NCI-H82 treated with DMSO at 0.1 percent for 48 hours (cell line): ENCODE measurements at regions not wholly inside any gene's neighbourhood (a gene's known extent, or its start where the extent isn't known, plus 50 kb on each side); places are given as distances from the start of the nearest gene placed in this dataset.
A peak's percentile ranks its signal among the peaks of the same experiment; 100 is the strongest.

Experiments used
- DNase-seq: peaks from one replicate; lab custom pipeline; 2025; ENCODE audit not compliant: unreplicated experiment; lab: John Stamatoyannopoulos, UW

DNA sequence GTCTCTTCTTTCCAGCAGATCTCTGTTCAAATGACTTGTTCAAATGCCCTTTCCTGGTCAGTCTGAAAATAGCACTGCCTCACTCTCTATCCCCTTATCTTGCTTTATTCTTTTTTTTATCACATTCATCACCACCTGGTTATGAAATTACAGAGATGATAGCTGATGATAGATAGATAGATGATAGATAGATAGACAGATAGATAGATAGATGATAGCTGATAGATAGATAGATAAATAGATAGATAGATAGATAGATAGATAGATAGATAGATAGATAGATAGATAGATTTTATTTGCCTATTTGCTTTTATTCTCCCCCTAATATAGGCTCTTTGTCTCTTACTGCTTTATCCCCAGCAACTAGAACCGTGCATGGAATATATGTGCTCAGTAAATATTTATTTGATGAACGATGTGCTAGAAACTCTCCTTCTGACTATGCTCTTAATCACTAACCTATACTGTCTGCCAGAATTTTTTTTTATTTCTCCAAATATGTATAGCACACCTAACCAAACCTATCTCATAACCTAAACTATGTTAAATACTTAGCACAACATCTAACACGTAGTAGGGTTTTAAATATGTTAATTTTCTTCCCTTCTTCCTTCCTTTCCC is 372.8 kb upstream of the DUSP10 start:
- no peak for DNase-seq

DNA sequence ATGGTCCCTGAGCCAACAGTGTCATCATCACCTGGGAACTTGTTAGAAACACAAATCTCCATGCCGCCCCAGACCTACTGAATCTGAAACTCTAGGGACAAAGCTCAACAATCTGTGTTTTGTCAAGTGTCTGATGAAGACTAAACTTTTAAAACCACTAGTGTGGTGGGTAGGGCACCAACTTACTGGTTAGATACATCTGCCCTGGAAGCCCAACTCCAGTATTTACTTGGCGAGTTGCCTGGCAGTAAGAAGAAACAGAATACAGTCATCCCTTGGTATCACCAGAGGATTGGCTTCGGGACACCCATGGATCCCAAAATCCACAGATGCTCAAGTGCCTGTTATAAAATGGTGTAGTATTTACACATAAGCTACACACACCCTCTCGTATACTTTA is 367.9 kb upstream of the DUSP10 start:
- no peak for DNase-seq

DNA sequence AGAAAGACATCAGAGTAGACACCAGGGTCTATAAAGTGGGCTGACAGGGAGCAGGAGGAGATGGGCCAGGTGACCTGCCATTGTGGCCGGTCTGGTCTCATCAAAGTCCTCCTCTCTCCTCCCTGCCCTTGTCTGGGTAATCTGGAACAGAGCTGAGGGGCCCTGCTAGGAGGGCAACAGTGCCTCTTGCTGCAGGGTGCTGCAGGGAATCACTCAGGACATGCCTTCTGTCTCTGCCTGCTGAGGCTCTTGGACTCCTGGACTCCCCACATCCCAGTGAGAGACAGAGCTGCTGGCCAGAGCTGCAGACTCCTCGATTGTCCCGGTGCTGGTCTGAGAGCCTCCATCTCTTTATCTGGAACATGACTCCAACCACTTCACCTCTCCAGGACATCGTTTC is 366.1 kb upstream of the DUSP10 start:
- DNase-seq = no peak

DNA sequence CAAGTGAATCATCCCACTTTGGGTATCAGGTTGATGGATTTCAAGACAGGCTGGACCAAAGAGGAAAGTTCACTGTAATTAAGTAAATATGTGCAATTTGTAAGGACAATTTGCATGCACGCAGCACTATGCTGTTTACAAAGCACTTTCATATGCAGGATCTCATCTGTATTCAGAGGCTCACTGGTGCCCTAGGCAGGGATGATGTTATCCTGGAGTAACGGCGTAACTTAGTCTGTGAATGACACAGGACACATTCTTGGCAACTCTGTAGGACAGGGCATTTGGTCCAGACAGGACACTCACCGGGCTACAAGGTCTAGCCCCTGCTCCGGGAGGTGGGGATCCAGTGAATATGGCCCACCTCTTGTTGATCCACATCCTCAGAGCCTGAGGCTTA is 365.4 kb upstream of the DUSP10 start:
- no peak for DNase-seq

DNA sequence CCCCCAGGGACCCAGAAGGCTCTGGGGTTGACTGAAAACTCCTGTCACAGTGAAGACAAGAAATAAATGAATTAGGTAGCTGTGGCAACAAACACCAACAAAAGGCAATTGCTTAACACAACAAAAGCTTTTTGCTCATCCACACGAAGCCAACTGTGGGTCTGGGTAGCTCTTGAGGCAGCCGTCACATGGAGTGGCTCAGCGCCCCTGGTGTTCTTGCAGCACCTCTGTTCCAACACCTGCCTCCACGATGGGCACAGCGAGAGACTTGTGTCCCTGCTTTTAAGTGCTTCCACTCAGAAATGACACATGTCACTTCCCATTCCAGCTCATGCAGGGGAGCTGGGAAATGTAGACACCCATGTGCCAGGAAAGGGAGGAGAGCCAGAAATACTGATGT is 364.5 kb upstream of the DUSP10 start:
- DNase-seq = no peak

DNA sequence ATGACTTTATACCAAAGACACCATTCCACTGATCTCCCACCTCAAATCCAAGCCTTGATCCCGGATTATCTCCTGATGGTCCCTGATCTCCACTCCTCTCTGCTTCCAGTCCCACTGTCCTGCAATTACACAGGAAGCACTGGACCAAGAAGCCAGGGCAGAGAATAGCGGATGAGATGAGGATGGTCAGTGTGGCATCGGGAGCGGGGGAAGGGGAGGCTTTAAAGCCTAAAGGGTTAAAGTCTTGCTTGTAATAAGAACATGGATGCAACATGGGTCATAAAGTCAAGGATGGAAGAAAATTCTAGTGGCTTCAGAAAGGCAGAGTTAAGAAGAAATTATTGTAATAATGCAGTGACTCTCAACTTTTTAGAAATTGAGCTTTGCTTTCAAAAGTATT is 364.0 kb upstream of the DUSP10 start:
- DNase-seq = no peak

DNA sequence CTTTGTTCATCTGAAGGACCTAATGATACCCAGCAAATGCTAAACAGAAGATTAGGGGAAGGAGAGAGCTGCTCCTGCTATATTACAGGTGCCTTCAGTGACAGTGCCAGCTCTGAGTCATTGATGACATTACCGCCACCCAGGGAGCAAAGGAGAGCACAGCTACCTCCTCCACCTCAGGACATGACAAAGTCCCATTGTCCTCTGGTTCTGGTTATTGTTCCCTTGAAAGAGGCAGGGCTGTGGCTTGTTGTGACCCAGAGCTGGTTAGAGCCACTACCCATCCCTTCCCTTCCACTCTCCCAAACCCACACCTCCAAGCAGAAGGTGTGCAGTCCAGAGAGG is 363.5 kb upstream of the DUSP10 start:
- no peak for DNase-seq

DNA sequence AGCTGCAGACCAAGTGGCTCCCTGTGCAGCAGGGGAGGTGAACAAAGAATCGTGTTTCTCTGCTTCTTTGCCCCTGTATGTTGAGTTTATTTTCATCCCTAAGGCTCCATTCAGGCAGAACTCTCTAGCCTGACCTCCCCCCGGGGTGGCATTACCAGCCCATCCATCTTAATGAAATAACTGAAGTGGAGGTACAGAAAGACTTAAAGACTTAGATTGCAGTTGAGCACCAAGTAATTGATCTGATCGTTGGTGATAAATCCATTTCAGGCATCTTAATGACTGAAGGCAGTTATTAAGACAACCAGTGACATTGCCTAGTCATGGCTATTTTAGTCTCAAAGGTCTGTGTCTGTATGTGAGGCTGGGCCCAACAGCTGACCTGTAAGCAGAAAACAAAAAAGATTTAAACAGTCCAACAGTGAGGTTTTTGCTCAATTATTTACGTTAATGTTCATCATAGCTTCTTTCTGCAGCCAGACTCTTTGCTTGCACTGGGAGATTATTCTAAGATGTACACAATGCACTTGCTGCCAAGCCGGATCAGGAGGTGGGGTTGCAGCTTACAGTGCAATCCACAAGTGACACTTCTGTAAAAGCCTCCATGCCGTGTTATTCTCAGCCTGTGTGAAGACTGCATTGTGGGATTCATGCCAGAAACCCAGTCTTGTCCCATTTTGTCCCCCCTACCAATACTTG is 363.0 kb upstream of the DUSP10 start:
- DNase-seq = peak; percentile 38

DNA sequence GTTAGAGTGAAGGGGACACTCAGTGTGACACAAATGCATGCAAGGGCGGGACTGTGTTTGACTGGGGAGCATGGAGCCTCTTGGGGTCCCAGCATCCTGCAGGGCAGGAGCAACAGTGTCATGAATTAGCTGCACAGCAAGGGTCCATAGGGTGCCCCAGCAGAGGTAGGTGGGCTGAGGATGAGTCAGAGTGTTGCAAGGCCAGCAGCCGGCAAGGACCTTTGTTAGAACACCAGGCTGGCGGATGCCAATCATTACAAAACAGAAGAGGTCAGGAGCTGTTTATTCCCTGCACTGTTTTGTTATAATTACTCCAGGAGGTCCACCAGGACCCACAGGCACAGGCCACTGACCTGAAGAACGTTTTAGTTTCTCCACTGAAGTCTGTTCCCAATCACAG is 362.2 kb upstream of the DUSP10 start:
- no peak for DNase-seq

DNA sequence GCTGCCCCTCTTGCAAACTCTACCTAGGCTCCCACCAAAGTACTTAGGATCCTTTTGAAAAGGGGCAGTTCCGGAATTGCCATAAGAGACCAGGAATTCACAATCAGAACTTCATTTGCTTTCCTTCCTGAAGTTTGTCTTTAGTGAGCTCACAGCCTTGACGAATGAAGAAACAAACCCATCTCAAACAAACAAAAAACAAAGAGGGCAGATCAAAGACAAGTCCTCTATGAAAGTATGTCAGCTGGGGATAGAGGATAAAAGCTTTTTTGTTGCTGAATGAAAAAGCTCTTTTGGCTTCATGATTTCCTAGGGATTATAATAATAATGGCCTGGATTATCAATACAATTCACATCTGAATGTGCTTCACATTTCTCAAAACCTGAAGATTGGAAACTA is 357.9 kb upstream of the DUSP10 start:
- DNase-seq = no peak

DNA sequence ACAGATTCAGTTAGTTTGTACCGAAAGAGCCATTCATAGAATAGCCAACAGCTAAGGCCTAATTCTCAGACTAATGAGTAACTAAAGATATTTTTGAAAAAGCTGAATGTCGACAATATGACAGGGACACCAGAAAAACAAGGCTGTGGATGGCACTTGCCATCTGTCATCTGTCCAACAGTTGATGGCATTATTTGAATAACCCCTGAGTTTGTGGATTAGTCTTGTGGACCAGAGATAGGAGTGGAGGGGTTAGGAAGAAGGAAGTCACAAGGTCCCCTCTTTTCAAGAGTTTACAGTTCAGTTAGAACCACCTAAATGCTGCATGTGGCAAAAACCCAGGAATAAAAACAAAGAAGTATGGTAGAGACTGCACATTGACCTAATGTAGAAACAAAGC is 356.5 kb upstream of the DUSP10 start:
- DNase-seq = no peak

DNA sequence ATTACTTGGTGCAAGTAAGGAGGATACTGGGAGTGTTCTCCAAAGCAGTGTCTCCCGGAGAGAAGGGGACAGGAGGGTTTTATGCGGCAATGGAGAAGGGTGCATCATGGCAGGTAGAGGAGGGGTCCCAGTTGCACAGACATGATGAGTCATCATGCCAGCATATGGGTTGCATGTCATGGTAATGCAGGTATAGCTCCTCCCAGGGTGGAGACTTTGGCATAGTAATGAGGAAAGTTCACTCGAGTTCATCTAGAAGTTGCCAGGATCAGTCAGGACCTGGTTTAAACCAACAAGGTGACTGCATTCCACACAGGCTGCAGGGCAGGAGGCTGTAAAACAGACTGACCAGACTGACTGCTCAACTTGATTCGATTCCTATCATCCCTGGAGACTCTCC is 355.7 kb upstream of the DUSP10 start:
- DNase-seq = no peak

DNA sequence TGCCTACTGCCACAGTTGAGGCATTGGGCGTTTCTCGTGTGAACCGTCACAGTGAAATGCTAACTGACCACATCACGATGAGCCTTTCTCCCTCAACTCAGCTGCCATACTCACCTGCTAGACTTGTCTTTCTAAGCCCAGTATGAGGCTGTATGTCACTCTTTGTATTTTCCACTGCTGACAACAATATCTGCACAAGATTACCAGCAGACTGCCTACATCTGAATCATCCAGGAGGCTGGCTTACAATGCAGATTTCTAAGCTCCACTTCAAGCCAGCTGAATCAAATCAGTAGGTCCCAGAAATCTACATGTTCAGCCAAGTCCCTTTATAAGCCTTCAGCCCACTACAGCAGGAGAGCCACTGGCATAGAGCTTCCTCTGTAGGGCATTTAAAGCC is 355.0 kb upstream of the DUSP10 start:
- DNase-seq = no peak

DNA sequence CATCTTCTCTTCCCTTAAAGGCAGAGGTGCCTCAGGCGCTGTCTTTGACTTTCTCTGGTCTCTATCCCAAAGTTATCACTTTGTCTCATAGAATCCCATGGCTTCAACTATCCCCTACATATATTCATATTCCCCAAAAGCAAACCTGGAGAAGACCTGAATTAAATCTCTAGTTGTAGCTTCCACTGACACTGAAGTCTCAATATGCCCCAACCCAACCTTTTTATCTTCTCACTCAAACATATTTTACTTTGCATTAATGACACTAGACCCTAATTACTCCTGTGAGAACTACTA is 354.5 kb upstream of the DUSP10 start:
- no peak for DNase-seq

DNA sequence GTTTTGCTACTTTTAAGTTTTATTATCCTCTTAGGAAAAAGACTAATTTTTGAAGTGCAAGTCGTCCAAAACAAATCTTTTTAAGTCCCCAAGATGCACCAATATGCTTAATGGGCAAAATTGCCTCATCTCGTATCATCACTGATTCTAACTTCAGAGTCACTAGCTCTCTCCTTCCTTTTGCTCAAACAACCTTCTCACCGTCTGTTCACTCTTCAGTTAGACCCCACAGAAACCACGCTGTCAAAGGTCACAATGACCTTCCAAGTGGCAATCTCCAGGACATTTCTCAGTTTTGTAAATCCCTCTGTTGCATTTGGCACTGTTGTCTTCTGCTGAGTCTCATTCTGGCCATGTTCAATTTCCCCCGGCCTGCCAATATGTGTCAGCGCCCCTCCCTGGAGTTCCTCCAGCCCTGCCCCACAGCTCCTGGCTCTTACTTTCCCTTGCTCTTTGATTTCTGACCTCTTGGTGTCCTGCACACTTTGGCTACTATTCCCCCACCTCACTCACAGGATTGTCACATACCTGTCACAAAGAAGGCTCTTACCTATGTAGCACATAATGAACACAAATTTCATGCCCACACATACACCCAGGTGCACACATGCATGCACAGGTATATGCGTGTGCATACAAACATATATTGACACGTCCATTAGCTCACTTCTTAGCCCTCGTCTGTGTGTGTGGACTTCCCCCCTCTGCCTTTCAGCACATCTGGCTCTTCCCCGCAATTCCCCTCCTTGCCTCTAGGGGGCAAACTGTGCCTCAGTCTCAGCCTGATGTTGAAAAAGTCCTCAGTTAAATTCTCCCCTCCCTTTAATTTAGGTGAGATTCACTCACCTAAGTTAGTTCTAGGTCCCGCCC is 354.0 kb upstream of the DUSP10 start:
- DNase-seq = no peak

DNA sequence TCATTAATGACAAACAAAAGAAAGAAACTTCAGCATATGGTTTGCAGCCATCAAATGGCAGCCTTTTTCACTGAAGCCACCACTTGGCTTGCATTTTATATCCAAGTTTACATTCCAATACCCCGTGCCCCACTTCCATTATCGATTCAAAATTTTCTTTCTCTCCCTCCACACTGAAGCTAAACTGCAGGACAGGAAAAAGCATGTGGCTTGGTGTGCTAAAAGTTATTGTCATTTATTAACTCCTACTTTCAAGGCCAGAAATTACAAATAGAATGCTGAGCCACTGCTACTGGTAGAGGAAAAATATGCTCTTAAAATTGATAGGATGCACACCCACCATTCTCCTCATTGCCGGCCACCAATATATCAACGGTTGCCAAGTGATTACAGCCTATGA is 351.6 kb upstream of the DUSP10 start:
- no peak for DNase-seq

DNA sequence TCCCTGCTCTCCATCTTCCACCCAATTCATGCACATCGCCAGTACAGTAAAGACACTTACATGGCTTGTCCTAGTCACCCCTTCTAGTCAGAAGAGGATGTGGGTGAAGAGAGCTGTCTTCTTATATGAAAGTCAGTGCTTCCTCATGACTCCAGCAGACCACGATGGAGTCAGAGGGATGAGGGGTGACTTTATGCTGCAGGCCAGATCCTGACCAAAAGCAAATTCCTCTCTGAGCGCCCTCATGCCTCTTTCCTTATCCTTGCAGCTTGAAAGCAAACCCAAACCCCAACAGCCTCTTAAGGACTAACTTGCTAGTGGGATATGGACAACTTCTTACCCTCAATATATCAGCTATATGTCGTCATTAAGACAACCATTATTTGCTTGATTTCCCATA is 348.2 kb upstream of the DUSP10 start:
- DNase-seq = no peak

DNA sequence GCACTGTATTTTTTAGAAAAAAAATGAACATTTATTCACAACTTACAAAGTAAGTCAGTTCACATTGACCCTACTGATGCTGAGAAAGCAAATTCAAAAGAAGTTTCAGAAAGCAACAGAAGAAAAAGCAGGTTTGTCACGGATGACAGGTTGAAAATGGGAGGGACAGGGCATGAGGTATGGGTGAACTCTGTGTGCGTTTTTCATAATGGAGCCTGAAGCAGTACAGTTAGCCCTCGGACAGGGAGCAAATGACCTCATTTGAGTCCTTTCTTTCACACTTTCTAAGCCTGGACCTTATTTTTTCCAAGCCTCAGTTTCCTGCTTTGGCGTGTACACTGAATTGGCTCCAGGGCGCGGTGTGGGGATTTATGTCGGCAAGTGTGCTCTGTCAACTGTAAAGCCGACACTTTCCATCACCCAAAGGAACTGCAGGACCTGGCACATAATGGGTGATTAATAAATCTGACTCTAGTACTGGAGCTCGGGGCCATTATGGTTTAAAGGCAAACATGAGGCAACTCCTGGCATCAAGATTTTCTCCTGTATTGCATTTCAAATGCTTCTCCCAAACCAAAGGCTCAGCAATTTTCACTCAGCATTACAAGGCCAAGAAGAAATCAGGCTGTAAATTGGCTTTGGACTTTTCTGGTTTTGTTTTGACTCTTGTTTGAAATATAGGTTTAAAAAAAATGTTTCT is 345.5 kb upstream of the DUSP10 start:
- DNase-seq = no peak

DNA sequence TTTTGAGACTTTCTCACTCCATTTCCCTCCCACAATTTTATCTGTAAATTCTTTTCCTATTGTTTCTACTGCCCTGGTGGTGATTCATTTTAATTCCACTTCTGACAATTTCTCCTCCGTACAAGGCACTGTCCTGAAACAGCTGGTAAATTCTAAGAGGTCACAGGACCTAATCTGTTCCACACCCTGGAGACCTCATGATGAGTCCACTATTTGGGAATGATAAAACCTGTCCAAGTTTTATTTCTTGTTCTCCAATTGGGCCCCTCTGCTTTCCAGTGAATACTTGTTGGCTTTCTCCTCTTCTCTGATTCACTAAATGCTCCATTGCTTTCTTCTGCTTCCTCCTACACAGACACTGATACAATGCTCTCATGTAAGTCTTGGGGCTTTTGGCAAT is 343.1 kb upstream of the DUSP10 start:
- no peak for DNase-seq

DNA sequence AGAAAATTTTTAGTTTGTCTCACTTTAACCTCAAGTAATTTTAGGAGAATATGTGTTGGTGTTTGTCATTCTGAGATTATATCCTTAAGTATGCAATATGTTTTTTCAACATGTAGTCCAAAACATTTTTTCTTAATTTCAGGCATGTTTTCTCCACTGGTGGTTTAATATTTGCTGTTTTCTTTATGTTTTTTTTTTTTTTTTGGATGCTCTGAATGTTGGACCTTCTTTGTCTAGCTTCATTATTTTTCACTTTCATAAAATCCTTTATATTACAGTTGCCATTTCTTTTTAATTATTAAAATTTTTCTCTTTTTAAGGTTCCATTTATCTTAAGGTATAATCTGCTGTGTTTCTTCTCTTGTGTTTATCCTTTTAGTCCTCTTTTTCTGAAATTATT is 342.2 kb upstream of the DUSP10 start:
- DNase-seq = no peak

DNA sequence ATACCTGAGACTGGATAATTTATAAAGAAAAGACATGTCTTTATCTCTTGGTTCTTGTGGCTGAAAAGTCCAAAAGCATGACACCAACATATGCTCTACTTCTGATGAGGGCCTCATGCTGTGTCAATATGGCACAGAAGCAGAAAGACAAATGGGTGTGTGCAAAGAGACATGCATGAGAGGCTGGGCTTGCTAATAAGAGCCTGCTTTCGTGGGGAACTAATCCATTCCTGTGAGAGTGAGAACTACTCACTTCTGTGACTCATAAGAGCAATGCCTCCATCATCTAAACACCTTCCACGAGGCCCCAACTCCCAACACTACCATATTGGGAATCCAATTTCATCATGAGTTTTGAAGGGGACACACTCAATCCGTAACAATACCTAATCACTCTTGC is 340.0 kb upstream of the DUSP10 start:
- DNase-seq = peak; percentile 39

DNA sequence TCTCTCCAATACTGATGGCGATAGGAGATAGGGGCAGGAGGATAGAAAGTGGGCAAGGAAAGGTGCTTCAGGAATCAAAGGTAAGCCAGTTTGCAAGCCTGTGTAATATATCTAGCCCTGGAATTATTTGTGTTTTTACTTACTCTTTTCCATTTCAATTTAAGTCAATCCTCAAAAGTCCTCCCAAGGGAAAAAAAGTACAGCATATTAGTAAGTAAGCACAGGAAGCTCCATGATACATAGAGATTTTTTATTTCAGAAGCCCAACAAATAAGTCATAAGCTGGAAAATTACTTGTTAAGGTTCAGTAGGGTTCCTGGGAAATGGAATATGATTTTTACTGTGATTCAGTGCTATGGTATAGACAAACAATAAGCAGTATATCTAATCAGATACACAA is 337.7 kb upstream of the DUSP10 start:
- no peak for DNase-seq
